ENCODE measurements at regions not wholly inside any gene's neighbourhood (a gene's known extent, or its start where the extent isn't known, plus 50 kb on each side); places are given as distances from the start of the nearest gene placed in this dataset.
A peak's percentile ranks its signal among the peaks of the same experiment; 100 is the strongest.
"Not testable (repeated sequence)": the region's sequence is repeated elsewhere in the genome, so short reads cannot be mapped to it uniquely, and the experiment has no call there.

- DNase-seq (ENCODE audit: low read depth in 2 of 2), result no peak
These were observed 183.9 kb downstream of the MYRFL start for GRCh38 chr12:70008944-70009343.

GRCh38 chr12:70011353-70011752, 186.3 kb downstream of the MYRFL start:
- DNase-seq (ENCODE audit: low read depth in 2 of 2), result no peak

GRCh38 chr12:70013016-70013415, 188.0 kb downstream of the MYRFL start:
- DNase-seq (ENCODE audit: low read depth in 2 of 2), result not testable (repeated sequence)

- no peak for DNase-seq (ENCODE audit: low read depth in 2 of 2)
These were observed 203.5 kb downstream of the MYRFL start for GRCh38 chr12:70028515-70028914.

GRCh38 chr12:70028918-70029317, 203.9 kb downstream of the MYRFL start:
- DNase-seq (ENCODE audit: low read depth in 2 of 2), result no peak

- DNase-seq (ENCODE audit: low read depth in 2 of 2), result no peak
These were observed 206.0 kb downstream of the MYRFL start for GRCh38 chr12:70031046-70031445.

GRCh38 chr12:70032076-70032475, 207.0 kb downstream of the MYRFL start:
- no peak for DNase-seq (ENCODE audit: low read depth in 2 of 2)

GRCh38 chr12:70033310-70033709, 208.3 kb downstream of the MYRFL start:
- no peak for DNase-seq (ENCODE audit: low read depth in 2 of 2)

- no peak for DNase-seq (ENCODE audit: low read depth in 2 of 2)
These were observed 203.1 kb upstream of the CNOT2 start for GRCh38 chr12:70040141-70040540.

GRCh38 chr12:70042675-70043074, 200.6 kb upstream of the CNOT2 start:
- DNase-seq (ENCODE audit: low read depth in 2 of 2), result no peak

GRCh38 chr12:70043490-70044138, 199.6 kb upstream of the CNOT2 start:
- DNase-seq (ENCODE audit: low read depth in 2 of 2), result no peak

GRCh38 chr12:70044167-70044566, 199.1 kb upstream of the CNOT2 start:
- DNase-seq (ENCODE audit: low read depth in 2 of 2), result no peak

- no peak for DNase-seq (ENCODE audit: low read depth in 2 of 2)
These were observed 198.2 kb upstream of the CNOT2 start for GRCh38 chr12:70045036-70045435.

GRCh38 chr12:70045514-70045913, 197.7 kb upstream of the CNOT2 start:
- no peak for DNase-seq (ENCODE audit: low read depth in 2 of 2)

GRCh38 chr12:70048521-70049250, 194.5 kb upstream of the CNOT2 start:
- DNase-seq (ENCODE audit: low read depth in 2 of 2), result no peak

GRCh38 chr12:70049596-70050360, 193.5 kb upstream of the CNOT2 start:
- DNase-seq (ENCODE audit: low read depth in 2 of 2), result peak in 1 of 2 donors; percentile 6

GRCh38 chr12:70052476-70052875, 190.8 kb upstream of the CNOT2 start:
- DNase-seq (ENCODE audit: low read depth in 2 of 2), result no peak

- DNase-seq (ENCODE audit: low read depth in 2 of 2), result no peak
These were observed 190.2 kb upstream of the CNOT2 start for GRCh38 chr12:70052931-70053497.

- no peak for DNase-seq (ENCODE audit: low read depth in 2 of 2)
These were observed 183.9 kb upstream of the CNOT2 start for GRCh38 chr12:70059373-70059772.

GRCh38 chr12:70060634-70061033, 182.6 kb upstream of the CNOT2 start:
- DNase-seq (ENCODE audit: low read depth in 2 of 2), result no peak

- DNase-seq (ENCODE audit: low read depth in 2 of 2), result no peak
These were observed 174.5 kb upstream of the CNOT2 start for GRCh38 chr12:70068743-70069142.

All from stimulated activated CD8-positive, alpha-beta memory T cell treated with anti-CD3 and anti-CD28 coated beads, Interleukin-2, amount 100 ng/mL, for 48 hours (primary cell).